ENCODE measurements at regions not wholly inside any gene's neighbourhood (a gene's known extent, or its start where the extent isn't known, plus 50 kb on each side); places are given as distances from the start of the nearest gene placed in this dataset.
A peak's percentile ranks its signal among the peaks of the same experiment; 100 is the strongest.

GRCh38 chr1:60924964-60925798 lies 157.2 kb upstream of the NFIA start:
- TF ChIP-seq CTCF (IDR thresholded peaks at IDR 0.05; ENCODE audit: low read depth, low read length), result no peak
- Histone ChIP-seq H3K9me3 (no peaks in the 10 kb centered on the region), H3K4me1 (peaks cover 12% of the 10 kb centered on the region; the same call in 1 of the 2 replicates), H3K27me3 (no peaks in the 10 kb centered on the region), H3K36me3 (no peaks in the 10 kb centered on the region), H3K4me3 (ENCODE audit: low read depth, low read length) (no peak overlapping the region)
- peak; percentile 12 for DNase-seq

GRCh38 chr1:60924165-60924564 lies 158.2 kb upstream of the NFIA start:
- Histone ChIP-seq H3K36me3 (no peaks in the 10 kb centered on the region), H3K4me3 (ENCODE audit: low read depth, low read length) (no peak overlapping the region), H3K27me3 (no peaks in the 10 kb centered on the region), H3K4me1 (peaks cover 12% of the 10 kb centered on the region; the same call in 1 of the 2 replicates), H3K9me3 (no peaks in the 10 kb centered on the region)
- TF ChIP-seq CTCF (IDR thresholded peaks at IDR 0.05; ENCODE audit: low read depth, low read length), result no peak
- DNase-seq, result no peak

GRCh38 chr1:60923389-60924087 lies 158.8 kb upstream of the NFIA start:
- Histone ChIP-seq H3K9me3 (no peaks in the 10 kb centered on the region), H3K4me3 (ENCODE audit: low read depth, low read length) (no peak overlapping the region), H3K27me3 (no peaks in the 10 kb centered on the region), H3K36me3 (no peaks in the 10 kb centered on the region), H3K4me1 (peaks cover 12% of the 10 kb centered on the region; the same call in 1 of the 2 replicates)
- DNase-seq, result no peak
- no peak for TF ChIP-seq CTCF (IDR thresholded peaks at IDR 0.05; ENCODE audit: low read depth, low read length)

GRCh38 chr1:60922304-60922703 lies 160.1 kb upstream of the NFIA start:
- H3K4me3 ChIP-seq (ENCODE audit: low read depth, low read length), result no peak overlapping the region
- peaks cover 12% of the 10 kb centered on the region for H3K4me1 ChIP-seq
- TF ChIP-seq CTCF (IDR thresholded peaks at IDR 0.05; ENCODE audit: low read depth, low read length), result no peak
- H3K36me3 ChIP-seq, result no peaks in the 10 kb centered on the region
- no peaks in the 10 kb centered on the region for H3K9me3 ChIP-seq
- no peaks in the 10 kb centered on the region for H3K27me3 ChIP-seq
- DNase-seq, result no peak

- Histone ChIP-seq H3K4me1 (peaks cover 12% of the 10 kb centered on the region), H3K4me3 (ENCODE audit: low read depth, low read length) (no peak overlapping the region), H3K9me3 (no peaks in the 10 kb centered on the region), H3K27me3 (no peaks in the 10 kb centered on the region), H3K36me3 (no peaks in the 10 kb centered on the region)
- no peak for DNase-seq
- no peak for TF ChIP-seq CTCF (IDR thresholded peaks at IDR 0.05; ENCODE audit: low read depth, low read length)
Measured at GRCh38 chr1:60921175-60921574, 161.2 kb upstream of the NFIA start.

GRCh38 chr1:60920561-60920960 lies 161.8 kb upstream of the NFIA start:
- H3K4me1 ChIP-seq, result peaks cover 12% of the 10 kb centered on the region
- no peak for TF ChIP-seq CTCF (IDR thresholded peaks at IDR 0.05; ENCODE audit: low read depth, low read length)

More at GRCh38 chr1:60920561-60920960, 161.8 kb upstream of the NFIA start:
- DNase-seq, result peak; percentile 10
- H3K9me3 ChIP-seq, result no peaks in the 10 kb centered on the region
- H3K4me3 ChIP-seq (ENCODE audit: low read depth, low read length), result no peak overlapping the region
- H3K36me3 ChIP-seq, result no peaks in the 10 kb centered on the region
- H3K27me3 ChIP-seq, result no peaks in the 10 kb centered on the region
